A673 (cell line): ENCODE measurements at regions not wholly inside any gene's neighbourhood (a gene's known extent, or its start where the extent isn't known, plus 50 kb on each side); places are given as distances from the start of the nearest gene placed in this dataset.

Source experiments
- BruUV-seq: library from RNA; stranded (reverse); fragments of 400-500 nt; replicated peaks from 2 replicates; lab custom pipeline; 2021; lab: Mats Ljungman, UMichigan
- CTCF ChIA-PET: fragments of 300-600 bp; sonication (Branson Sonifier 250); formaldehyde crosslinking; loops from one replicate; lab custom pipeline; 2022; ENCODE audit warnings: antibody characterized with exemption; lab: Charles Lee
- POLR2A ChIA-PET: fragments of 300-600 bp; sonication (Branson Sonifier 250); formaldehyde crosslinking; loops from one replicate; lab custom pipeline; 2022; ENCODE audit warnings: antibody characterized with exemption; ENCODE audit not compliant: low non-redundant PET; lab: Charles Lee
- DNase-seq: peaks from one replicate; pipeline ENCODE4 v3.0.0-alpha.2; 2015; ENCODE audit warnings: low spot score
- H3K27ac ChIP-seq: fragments of 200-600 bp; sonication (generic); 2 replicates; pipeline ENCODE4 v1.5.1; 2016; ENCODE audit warnings: mixed run types, low read depth, mild to moderate bottlenecking, mixed read lengths, antibody characterized with exemption, low read length; ENCODE audit not compliant: poor library complexity, severe bottlenecking
- H3K27me3 ChIP-seq: fragments of 200-600 bp; sonication (generic); replicated peaks from 2 replicates; pipeline ENCODE4 v1.6.1; 2017; ENCODE audit warnings: mixed run types, low read depth, mild to moderate bottlenecking, mixed read lengths, antibody characterized with exemption, low read length; ENCODE audit not compliant: insufficient read depth, poor library complexity
- H3K36me3 ChIP-seq: fragments of 200-600 bp; sonication (generic); 2 replicates; pipeline ENCODE4 v1.6.1; 2016; ENCODE audit warnings: mixed run types, mild to moderate bottlenecking, mixed read lengths, antibody characterized with exemption, low read length; ENCODE audit not compliant: insufficient read depth, poor library complexity, severe bottlenecking
- H3K4me1 ChIP-seq: fragments of 200-600 bp; sonication (generic); 2 replicates; pipeline ENCODE4 v1.6.1; 2017; ENCODE audit warnings: mixed run types, mild to moderate bottlenecking, mixed read lengths, antibody characterized with exemption, low read length; ENCODE audit not compliant: insufficient read depth, poor library complexity, severe bottlenecking
- H3K4me3 ChIP-seq: fragments of 200-600 bp; sonication (generic); 2 replicates; pipeline ENCODE4 v1.5.1; 2016; ENCODE audit warnings: low read depth, mixed run types, mild to moderate bottlenecking, mixed read lengths, low read length; ENCODE audit not compliant: poor library complexity, severe bottlenecking
- H3K9me3 ChIP-seq: fragments of 200-600 bp; sonication (generic); 2 replicates; pipeline ENCODE4 v1.6.1; 2016; ENCODE audit warnings: mixed run types, low read depth, mild to moderate bottlenecking, mixed read lengths, antibody characterized with exemption, low read length; ENCODE audit not compliant: poor library complexity, severe bottlenecking
- CTCF ChIP-seq: fragments of 300-800, 200-600 bp; sonication (generic); conservative IDR thresholded peaks from 2 replicates; pipeline ENCODE4 v1.5.1; 2017; ENCODE audit warnings: low read depth, mild to moderate bottlenecking, antibody characterized with exemption, low read length, moderate library complexity, mixed read lengths
- EZH2 ChIP-seq: fragments of 200-600 bp; sonication (generic); IDR thresholded peaks from 2 replicates; pipeline ENCODE4 v1.6.1; 2017; ENCODE audit warnings: borderline replicate concordance, low read depth, mild to moderate bottlenecking, mixed read lengths, antibody characterized with exemption, low read length; ENCODE audit not compliant: poor library complexity, severe bottlenecking
- intact Hi-C: fragments of 100-400 bp; cut with micrococcal nuclease; formaldehyde crosslinking; loops from one replicate; pipeline ENCODE4 v1.10.0; 2022; ENCODE audit not compliant: unreplicated experiment

GRCh38 chr10:59557052-59557451 lies 152.6 kb downstream of the SLC16A9 start:
- TF ChIP-seq CTCF (no peak), EZH2 (no peak)
- ChIA-PET POLR2A (no interaction called here), CTCF (no interaction called here)
- no peak overlapping the region for H3K27ac ChIP-seq
- peak; percentile 86 for DNase-seq
- H3K9me3 ChIP-seq = no peaks in the 10 kb centered on the region
- H3K27me3 ChIP-seq = no peaks in the 10 kb centered on the region
- peaks cover 23% of the 10 kb centered on the region for H3K4me1 ChIP-seq
- no peak overlapping the region for H3K4me3 ChIP-seq
- intact Hi-C loops = no loop called here
- BruUV-seq = no TSS peak
- H3K36me3 ChIP-seq = no peaks in the 10 kb centered on the region

- TF ChIP-seq CTCF (no peak), EZH2 (no peak)
- no peak overlapping the region for H3K27ac ChIP-seq
- intact Hi-C loops = no loop called here
- no peaks in the 10 kb centered on the region for H3K36me3 ChIP-seq
- peak; percentile 17 for DNase-seq
- BruUV-seq = no TSS peak
- ChIA-PET POLR2A (no interaction called here), CTCF (no interaction called here)
- H3K4me3 ChIP-seq = no peak overlapping the region
- H3K9me3 ChIP-seq = no peaks in the 10 kb centered on the region
- H3K4me1 ChIP-seq = peaks cover 23% of the 10 kb centered on the region
- H3K27me3 ChIP-seq = no peaks in the 10 kb centered on the region
These were observed 156.3 kb downstream of the SLC16A9 start for GRCh38 chr10:59553162-59553900.

- TF ChIP-seq CTCF (no peak), EZH2 (no peak)
- no peak for DNase-seq
- H3K36me3 ChIP-seq = no peaks in the 10 kb centered on the region
- H3K9me3 ChIP-seq = no peaks in the 10 kb centered on the region
- intact Hi-C loops = no loop called here
- BruUV-seq = no TSS peak
- H3K4me1 ChIP-seq = peaks cover 10% of the 10 kb centered on the region
- no peak overlapping the region for H3K4me3 ChIP-seq
- no peak overlapping the region for H3K27ac ChIP-seq
- no peaks in the 10 kb centered on the region for H3K27me3 ChIP-seq
- ChIA-PET CTCF (no interaction called here), POLR2A (no interaction called here)
These were observed 159.6 kb downstream of the SLC16A9 start for GRCh38 chr10:59550061-59550460.
